Neural progenitor cell (in vitro differentiated cells): ENCODE measurements at regions not wholly inside any gene's neighbourhood (a gene's known extent, or its start where the extent isn't known, plus 50 kb on each side); places are given as distances from the start of the nearest gene placed in this dataset.

Source experiments
- EZH2 ChIP-seq: fragments of 200-600 bp; sonication (generic); IDR thresholded peaks from 2 replicates; pipeline ENCODE4 v1.6.1; 2017; ENCODE audit warnings: antibody characterized with exemption, mild to moderate bottlenecking, moderate library complexity
- EZH2phosphoT487 ChIP-seq: fragments of 200-600 bp; sonication (generic); IDR thresholded peaks from 2 replicates; pipeline ENCODE4 v1.6.1; 2017; ENCODE audit warnings: antibody characterized with exemption
- TF ChIP-seq, protein P1 (sequence below): fragments of 200-600 bp; sonication (generic); IDR thresholded peaks from 2 replicates; pipeline ENCODE4 v1.5.1; 2017; ENCODE audit warnings: antibody characterized with exemption, mild to moderate bottlenecking

DNA sequence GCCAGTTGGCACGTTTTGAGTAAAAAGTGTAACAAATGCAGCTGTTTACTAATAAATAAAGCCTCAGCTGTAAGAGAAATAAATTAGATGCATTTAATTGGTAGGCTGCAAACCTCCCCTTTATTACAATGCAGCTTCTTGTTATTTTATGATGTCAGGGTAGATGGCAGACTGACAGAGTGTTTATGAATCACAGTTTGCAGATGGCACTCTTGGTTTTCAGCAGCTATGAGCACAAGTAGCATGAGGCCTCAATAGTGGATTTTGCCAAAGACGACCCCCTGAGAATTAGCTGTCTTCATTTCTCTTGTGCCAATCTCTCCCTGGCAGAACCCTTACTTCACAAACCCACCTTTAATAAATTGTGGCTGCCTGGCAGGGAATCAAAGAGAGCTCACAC lies 161.2 kb upstream of the C1orf87 start:
- TF ChIP-seq, protein P1, sequence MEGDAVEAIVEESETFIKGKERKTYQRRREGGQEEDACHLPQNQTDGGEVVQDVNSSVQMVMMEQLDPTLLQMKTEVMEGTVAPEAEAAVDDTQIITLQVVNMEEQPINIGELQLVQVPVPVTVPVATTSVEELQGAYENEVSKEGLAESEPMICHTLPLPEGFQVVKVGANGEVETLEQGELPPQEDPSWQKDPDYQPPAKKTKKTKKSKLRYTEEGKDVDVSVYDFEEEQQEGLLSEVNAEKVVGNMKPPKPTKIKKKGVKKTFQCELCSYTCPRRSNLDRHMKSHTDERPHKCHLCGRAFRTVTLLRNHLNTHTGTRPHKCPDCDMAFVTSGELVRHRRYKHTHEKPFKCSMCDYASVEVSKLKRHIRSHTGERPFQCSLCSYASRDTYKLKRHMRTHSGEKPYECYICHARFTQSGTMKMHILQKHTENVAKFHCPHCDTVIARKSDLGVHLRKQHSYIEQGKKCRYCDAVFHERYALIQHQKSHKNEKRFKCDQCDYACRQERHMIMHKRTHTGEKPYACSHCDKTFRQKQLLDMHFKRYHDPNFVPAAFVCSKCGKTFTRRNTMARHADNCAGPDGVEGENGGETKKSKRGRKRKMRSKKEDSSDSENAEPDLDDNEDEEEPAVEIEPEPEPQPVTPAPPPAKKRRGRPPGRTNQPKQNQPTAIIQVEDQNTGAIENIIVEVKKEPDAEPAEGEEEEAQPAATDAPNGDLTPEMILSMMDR = no peak
- TF ChIP-seq EZH2 (no peak), EZH2phosphoT487 (no peak)
